Activated CD4-positive, alpha-beta T cell treated with anti-CD3 and anti-CD28 coated beads, Interleukin-2, amount 10 ng/mL, durations not matched to agents 24 days and 14 days (primary cell): ENCODE measurements at regions not wholly inside any gene's neighbourhood (a gene's known extent, or its start where the extent isn't known, plus 50 kb on each side); places are given as distances from the start of the nearest gene placed in this dataset.
"Not testable (repeated sequence)": the region's sequence is repeated elsewhere in the genome, so short reads cannot be mapped to it uniquely, and the experiment has no call there.

Experiments used
- DNase-seq: peaks from one replicate; pipeline ENCODE4 v3.0.0; 2022
- H3K27ac Mint-ChIP-seq: one replicate; pipeline ENCODE4 v1.8.0; 2022; ENCODE audit warnings: mild to moderate bottlenecking, mixed read lengths
- H3K27me3 Mint-ChIP-seq: one replicate; pipeline ENCODE4 v1.8.0; 2022; ENCODE audit warnings: mixed read lengths
- H3K36me3 Mint-ChIP-seq: one replicate; pipeline ENCODE4 v1.8.0; 2022; ENCODE audit warnings: low read depth, mild to moderate bottlenecking, mixed read lengths
- H3K4me1 Mint-ChIP-seq: one replicate; pipeline ENCODE4 v1.8.0; 2021; ENCODE audit warnings: mixed read lengths
- H3K4me3 Mint-ChIP-seq: one replicate; pipeline ENCODE4 v1.8.0; 2022; ENCODE audit warnings: mild to moderate bottlenecking, moderate library complexity, mixed read lengths
- H3K9me3 Mint-ChIP-seq: one replicate; pipeline ENCODE4 v1.8.0; 2021; ENCODE audit warnings: mixed read lengths
- intact Hi-C: fragments of 100-400 bp; cut with micrococcal nuclease; formaldehyde crosslinking; loops from one replicate; pipeline ENCODE4 v1.15.1; 2023

GRCh38 chr6:137707590-137708360 lies 159.3 kb upstream of the TNFAIP3 start:
- H3K27ac Mint-ChIP-seq = peak overlapping the region; percentile 98
- H3K36me3 Mint-ChIP-seq = peaks cover 9% of the 10 kb centered on the region
- intact Hi-C loops = loop anchor here (1.0 to 2.0 kb wide), 11 partner anchors 10 to 268 kb away; partner anchors contain the start of gene TNFAIP3
- DNase-seq = peak; percentile 96
- peaks cover 14% of the 10 kb centered on the region for H3K9me3 Mint-ChIP-seq
- peak overlapping the region; percentile 80 for H3K4me3 Mint-ChIP-seq
- H3K4me1 Mint-ChIP-seq = peaks cover 74% of the 10 kb centered on the region
- H3K27me3 Mint-ChIP-seq = peaks cover 1% of the 10 kb centered on the region

GRCh38 chr6:137708481-137708880 lies 158.6 kb upstream of the TNFAIP3 start:
- intact Hi-C loops = loop anchor here (1.0 to 2.0 kb wide), 11 partner anchors 9 to 267 kb away; partner anchors contain the start of gene TNFAIP3
- H3K36me3 Mint-ChIP-seq = peaks cover 9% of the 10 kb centered on the region
- DNase-seq = peak; percentile 73
- peaks cover 14% of the 10 kb centered on the region for H3K9me3 Mint-ChIP-seq
- H3K27me3 Mint-ChIP-seq = peaks cover 1% of the 10 kb centered on the region
- H3K27ac Mint-ChIP-seq = peak overlapping the region; percentile 98
- peak overlapping the region; percentile 80 for H3K4me3 Mint-ChIP-seq
- peaks cover 67% of the 10 kb centered on the region for H3K4me1 Mint-ChIP-seq

DNA sequence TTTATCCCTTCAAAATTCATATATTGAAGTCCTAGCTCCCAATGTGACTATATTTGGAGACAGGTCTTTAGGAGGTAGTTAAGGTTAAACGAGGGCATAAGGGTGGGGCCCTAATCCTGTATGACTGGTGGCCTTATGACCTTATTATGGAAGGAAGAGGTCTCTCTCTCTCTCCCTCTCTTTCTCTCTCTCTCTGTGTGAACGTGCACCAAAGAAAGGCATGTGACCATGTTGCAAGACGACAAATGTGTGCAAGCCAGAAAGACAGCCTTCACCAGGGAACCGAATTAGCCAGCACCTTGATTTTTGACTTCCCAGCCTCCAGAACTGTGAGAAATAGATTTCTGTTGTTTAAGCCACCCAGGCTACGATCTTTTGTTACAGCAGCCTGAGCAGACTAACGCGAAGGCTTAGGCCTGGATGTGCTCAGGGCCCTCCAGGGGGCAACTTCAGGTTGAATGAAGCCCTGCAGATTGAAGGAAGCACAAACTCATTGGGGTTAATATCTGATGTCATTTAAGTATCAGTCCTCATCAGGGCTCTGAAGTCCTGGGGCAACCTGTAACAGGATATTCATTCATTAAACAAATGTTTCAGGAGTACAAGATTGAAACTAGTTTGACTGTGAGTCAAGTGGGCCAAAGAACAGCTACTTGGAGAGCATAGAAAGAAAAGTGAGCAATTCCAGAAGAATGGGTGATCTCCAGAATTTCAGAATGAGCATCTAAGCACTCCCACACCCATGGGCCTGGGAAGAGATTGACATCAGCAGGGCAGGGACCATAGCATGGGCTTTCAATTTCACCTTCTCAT lies 157.4 kb upstream of the TNFAIP3 start:
- Mint-ChIP-seq H3K4me1 (peaks cover 71% of the 10 kb centered on the region), H3K4me3 (peak overlapping the region; percentile 32), H3K9me3 (peaks cover 23% of the 10 kb centered on the region), H3K27ac (peak overlapping the region; percentile 86), H3K27me3 (peaks cover 1% of the 10 kb centered on the region), H3K36me3 (peaks cover 13% of the 10 kb centered on the region)
- intact Hi-C loops = loop anchor here (2.0 kb wide), 2 partner anchors 53 to 89 kb away; no protein-coding TSS in a partner anchor
- peak; percentile 71 for DNase-seq

DNA sequence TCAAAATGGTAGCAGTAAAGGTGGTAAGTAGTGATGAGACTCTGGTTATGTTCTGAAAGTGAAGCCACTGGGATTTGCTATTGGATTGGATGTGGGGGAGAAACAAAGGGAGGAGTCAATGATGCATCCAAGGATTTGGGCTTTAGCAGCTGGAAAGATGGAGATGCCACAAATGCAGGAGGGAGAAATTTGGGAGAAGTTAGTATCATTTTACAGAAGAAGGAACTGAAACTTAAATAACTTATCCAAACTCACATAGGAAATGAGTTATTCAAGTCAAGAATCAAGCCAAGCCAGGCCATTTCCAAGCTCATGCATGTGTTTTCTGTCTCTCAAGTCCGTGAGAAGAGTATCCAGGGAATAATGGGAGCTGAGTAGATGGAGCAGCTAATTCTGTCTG lies 155.1 kb upstream of the TNFAIP3 start:
- Mint-ChIP-seq H3K27me3 (peaks cover 1% of the 10 kb centered on the region), H3K9me3 (peaks cover 23% of the 10 kb centered on the region), H3K4me1 (peaks cover 73% of the 10 kb centered on the region), H3K4me3 (no peak overlapping the region), H3K36me3 (peaks cover 16% of the 10 kb centered on the region), H3K27ac (no peak overlapping the region)
- DNase-seq = peak; percentile 54
- intact Hi-C loops = no loop called here

DNA sequence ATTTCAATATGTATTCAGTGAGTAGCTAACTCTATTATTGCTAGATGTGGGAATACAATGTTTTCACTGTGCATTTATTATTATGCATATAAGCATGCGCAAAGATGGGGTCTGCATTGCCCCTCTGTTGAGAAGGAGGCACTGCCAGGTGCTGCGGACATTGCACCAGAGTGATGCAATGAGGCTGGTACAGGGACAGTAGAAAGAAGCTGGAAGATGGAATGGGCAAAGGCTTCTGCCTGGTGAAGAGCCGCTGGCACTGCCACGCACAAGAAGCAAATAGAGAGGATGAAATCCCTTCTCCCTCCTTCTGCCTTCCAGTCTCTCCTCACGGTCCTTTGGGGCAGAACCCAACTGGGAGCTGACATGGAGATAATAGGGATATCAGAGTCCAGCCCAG lies 154.5 kb upstream of the TNFAIP3 start:
- peak; percentile 53 for DNase-seq
- Mint-ChIP-seq H3K27ac (no peak overlapping the region), H3K36me3 (peaks cover 16% of the 10 kb centered on the region), H3K4me3 (no peak overlapping the region), H3K9me3 (peaks cover 23% of the 10 kb centered on the region), H3K4me1 (peaks cover 73% of the 10 kb centered on the region), H3K27me3 (peaks cover 1% of the 10 kb centered on the region)
- intact Hi-C loops = no loop called here

DNA sequence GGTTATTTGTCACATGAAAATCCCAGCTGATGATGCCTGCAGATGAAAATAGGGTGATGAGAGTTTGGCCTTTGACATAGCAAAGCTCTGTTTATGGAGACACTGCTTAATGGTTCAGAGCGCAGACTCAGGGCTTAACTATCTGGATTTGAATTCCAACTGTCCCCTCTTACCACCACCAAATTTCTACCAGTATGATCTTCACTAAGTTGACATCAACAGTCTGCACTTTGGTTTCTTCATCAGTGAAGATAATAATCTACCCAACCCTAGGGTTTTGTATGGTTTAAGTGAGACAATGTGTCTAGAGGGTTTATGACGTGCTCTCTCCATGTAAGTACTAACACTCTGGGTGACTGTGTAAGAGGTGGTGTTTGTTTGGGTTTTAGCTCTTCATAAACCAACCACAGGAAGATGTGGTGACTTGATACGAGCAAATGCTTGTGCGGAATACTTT lies 151.4 kb upstream of the TNFAIP3 start:
- peak; percentile 89 for DNase-seq
- H3K9me3 Mint-ChIP-seq = peaks cover 21% of the 10 kb centered on the region
- no peaks in the 10 kb centered on the region for H3K27me3 Mint-ChIP-seq
- H3K36me3 Mint-ChIP-seq = peaks cover 13% of the 10 kb centered on the region
- H3K4me3 Mint-ChIP-seq = peak overlapping the region; percentile 27
- H3K4me1 Mint-ChIP-seq = peaks cover 60% of the 10 kb centered on the region
- peak overlapping the region; percentile 91 for H3K27ac Mint-ChIP-seq
- intact Hi-C loops = loop anchor here (1.0 to 2.0 kb wide), 2 partner anchors 77 to 211 kb away; no protein-coding TSS in a partner anchor

DNA sequence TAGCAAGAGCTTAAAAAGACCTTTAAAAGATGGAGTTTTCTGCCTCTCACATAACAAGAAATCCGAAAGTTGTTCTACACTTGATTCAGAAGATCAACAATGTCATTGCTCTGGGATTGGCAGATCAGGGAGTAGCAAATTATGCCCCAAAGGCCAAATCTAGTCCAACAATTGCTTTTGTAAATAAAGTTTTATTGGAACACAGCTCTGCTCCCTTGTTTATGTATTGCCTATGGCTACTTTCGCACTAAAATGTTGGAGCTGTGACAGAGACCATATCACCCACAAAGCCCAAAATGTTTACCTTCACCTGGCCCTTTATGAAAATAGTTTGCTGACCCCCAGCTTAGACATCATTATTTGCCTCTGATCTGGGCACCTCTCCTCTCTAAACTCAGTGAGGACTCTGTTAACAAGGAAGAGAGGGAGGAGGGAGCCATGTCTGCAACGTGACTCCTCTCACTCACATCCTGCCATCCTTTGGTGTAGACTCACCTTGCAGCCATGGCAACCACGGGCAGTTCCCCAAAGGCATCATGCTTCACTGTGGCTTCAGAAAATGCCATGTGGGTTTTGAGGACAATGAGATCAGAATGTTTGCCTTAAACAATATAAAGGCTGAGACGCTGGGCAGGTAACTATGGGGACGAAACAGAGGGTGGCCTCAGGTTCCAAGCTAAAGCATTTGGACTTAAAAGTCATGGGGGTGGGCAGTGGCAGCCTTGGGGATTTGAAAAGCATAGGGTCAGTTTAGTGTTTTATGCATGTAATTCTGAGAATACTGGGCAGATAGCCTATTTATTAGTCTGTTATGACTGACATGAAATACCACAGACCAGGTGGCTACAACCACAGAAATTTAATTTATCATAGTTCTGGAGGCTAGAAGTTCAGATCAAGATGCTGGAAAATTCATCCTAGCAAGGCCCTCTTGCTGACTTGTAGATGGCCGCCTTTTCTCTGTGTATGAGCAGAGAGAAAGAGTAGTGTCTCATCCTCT lies 149.7 kb upstream of the TNFAIP3 start:
- intact Hi-C loops = loop anchor here (1.0 kb wide), 2 partner anchors 9 to 111 kb away; no protein-coding TSS in a partner anchor
- peak; percentile 95 for DNase-seq
- Mint-ChIP-seq H3K27me3 (no peaks in the 10 kb centered on the region), H3K27ac (peak overlapping the region; percentile 91), H3K9me3 (peaks cover 14% of the 10 kb centered on the region), H3K4me3 (peak overlapping the region; percentile 13), H3K4me1 (peaks cover 51% of the 10 kb centered on the region), H3K36me3 (peaks cover 7% of the 10 kb centered on the region)

- H3K9me3 Mint-ChIP-seq = peaks cover 11% of the 10 kb centered on the region
- H3K36me3 Mint-ChIP-seq, DNase-seq, intact Hi-C loops, H3K27me3 Mint-ChIP-seq, H3K4me3 Mint-ChIP-seq: not testable (repeated sequence)
- peak overlapping the region; percentile 13 for H3K27ac Mint-ChIP-seq
- H3K4me1 Mint-ChIP-seq = peaks cover 63% of the 10 kb centered on the region
Measured at GRCh38 chr6:137718903-137719302, 148.2 kb upstream of the TNFAIP3 start.

DNA sequence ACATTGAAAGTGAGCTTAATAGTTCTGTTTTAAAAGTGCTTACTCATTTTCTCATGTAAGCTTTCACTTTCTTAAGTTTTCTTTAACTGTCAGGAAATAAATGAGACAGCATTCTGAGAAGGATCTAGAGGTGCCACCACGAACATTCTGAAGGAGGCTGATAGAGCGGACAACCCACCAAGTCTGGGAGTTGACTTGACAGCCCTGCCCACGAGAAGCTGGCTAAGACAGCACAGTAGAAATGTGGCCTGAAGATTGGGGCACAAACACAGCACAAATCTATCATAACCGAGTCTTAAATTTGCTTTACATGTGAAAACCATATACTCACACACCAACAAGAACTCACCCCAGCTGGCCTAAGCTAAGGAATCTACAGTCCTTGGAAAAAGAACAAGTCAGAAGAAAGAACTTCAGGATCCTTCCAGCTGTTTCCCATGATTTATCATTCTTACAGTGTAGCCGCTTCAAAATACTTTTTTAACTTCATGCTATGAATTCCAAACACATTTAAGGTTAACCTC lies 144.2 kb upstream of the TNFAIP3 start:
- peaks cover 4% of the 10 kb centered on the region for H3K9me3 Mint-ChIP-seq
- peaks cover 3% of the 10 kb centered on the region for H3K27me3 Mint-ChIP-seq
- H3K4me1 Mint-ChIP-seq = peaks cover 26% of the 10 kb centered on the region
- intact Hi-C loops = loop anchor here (1.0 kb wide), 1 partner anchor 27 kb away; no protein-coding TSS in a partner anchor
- peak overlapping the region; percentile 13 for H3K4me3 Mint-ChIP-seq
- peak; percentile 80 for DNase-seq
- H3K27ac Mint-ChIP-seq = peak overlapping the region; percentile 76
- peaks cover 2% of the 10 kb centered on the region for H3K36me3 Mint-ChIP-seq

DNA sequence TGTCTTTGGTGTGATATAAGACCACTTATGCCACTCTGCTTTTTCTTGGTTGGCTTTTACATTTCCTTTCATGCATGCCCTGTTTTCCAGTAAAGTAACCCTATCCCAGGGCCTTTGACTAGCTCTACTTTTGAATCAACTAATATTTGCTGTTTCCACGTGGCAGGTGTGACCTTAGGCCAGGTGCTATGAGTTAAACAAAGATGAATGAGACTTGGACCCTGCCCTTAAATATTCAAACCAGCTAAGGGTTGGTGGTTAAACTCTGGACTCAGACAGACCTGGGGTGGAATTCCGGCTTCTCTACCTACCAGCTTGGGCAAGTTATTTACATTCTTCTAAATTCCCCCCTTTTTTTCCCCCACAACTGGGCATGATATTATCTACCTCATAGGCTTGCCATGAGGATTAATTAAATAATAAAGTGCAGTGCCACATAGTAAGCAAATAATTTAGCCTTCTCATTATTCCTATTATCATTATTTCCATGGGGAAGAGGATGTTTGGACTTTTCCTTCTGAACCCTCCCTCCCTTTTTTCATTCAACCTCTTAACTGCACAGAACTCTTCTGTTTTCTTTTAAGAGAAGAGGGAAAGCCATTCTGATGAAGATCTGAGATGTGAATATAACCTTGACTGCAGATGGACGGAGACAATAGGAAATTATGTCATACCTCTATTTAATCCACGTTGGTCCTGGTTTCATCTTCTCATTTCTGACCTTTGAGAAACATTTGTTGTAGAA lies 143.6 kb upstream of the TNFAIP3 start:
- Mint-ChIP-seq H3K27ac (no peak overlapping the region), H3K4me3 (no peak overlapping the region), H3K27me3 (peaks cover 6% of the 10 kb centered on the region), H3K36me3 (peaks cover 2% of the 10 kb centered on the region), H3K9me3 (peaks cover 4% of the 10 kb centered on the region), H3K4me1 (peaks cover 20% of the 10 kb centered on the region)
- DNase-seq = no peak
- intact Hi-C loops = loop anchor here (1.0 kb wide), 1 partner anchor 27 kb away; no protein-coding TSS in a partner anchor

GRCh38 chr6:137724018-137724403 lies 143.0 kb upstream of the TNFAIP3 start:
- H3K36me3 Mint-ChIP-seq = peaks cover 2% of the 10 kb centered on the region

GRCh38 chr6:137724495-137725211 lies 142.4 kb upstream of the TNFAIP3 start:
- intact Hi-C loops = no loop called here
- H3K27me3 Mint-ChIP-seq = peaks cover 6% of the 10 kb centered on the region
- no peak overlapping the region for H3K27ac Mint-ChIP-seq

More at GRCh38 chr6:137724018-137724403, 143.0 kb upstream of the TNFAIP3 start:
- no peak overlapping the region for H3K27ac Mint-ChIP-seq
- peaks cover 16% of the 10 kb centered on the region for H3K4me1 Mint-ChIP-seq
- H3K4me3 Mint-ChIP-seq = no peak overlapping the region
- H3K27me3 Mint-ChIP-seq = peaks cover 6% of the 10 kb centered on the region
- DNase-seq = no peak
- intact Hi-C loops = no loop called here
- peaks cover 3% of the 10 kb centered on the region for H3K9me3 Mint-ChIP-seq

More at GRCh38 chr6:137724495-137725211, 142.4 kb upstream of the TNFAIP3 start:
- Mint-ChIP-seq H3K4me3 (no peak overlapping the region), H3K36me3 (peaks cover 2% of the 10 kb centered on the region), H3K4me1 (peaks cover 13% of the 10 kb centered on the region), H3K9me3 (no peaks in the 10 kb centered on the region)
- DNase-seq = no peak
